RWPE1 (cell line): ENCODE measurements at regions not wholly inside any gene's neighbourhood (a gene's known extent, or its start where the extent isn't known, plus 50 kb on each side); places are given as distances from the start of the nearest gene placed in this dataset.

Experiments
- CTCF ChIA-PET: fragments of 350-600 bp; sonication (Branson Sonifier 250); formaldehyde crosslinking; extraction: SDS; loops from one replicate; lab custom pipeline; 2021; lab: Yijun Ruan, JAX
- POLR2A ChIA-PET: fragments of 400-600 bp; formaldehyde crosslinking; extraction: SDS; loops from one replicate; lab custom pipeline; 2020; ENCODE audit warnings: antibody characterized with exemption; ENCODE audit not compliant: low non-redundant PET; lab: Yijun Ruan, JAX
- DNase-seq: peaks from one replicate; pipeline ENCODE4 v3.0.0; 2012; ENCODE audit warnings: low spot score
- H3K27ac ChIP-seq: fragments of 450-650 bp; 2 replicates; pipeline ENCODE4 v1.5.1; 2017
- CTCF ChIP-seq: fragments of 450-650 bp; conservative IDR thresholded peaks from 2 replicates; pipeline ENCODE4 v1.5.1; 2017; ENCODE audit warnings: low read depth, mild to moderate bottlenecking

- CTCF ChIA-PET = interaction anchor here (0.6 to 0.7 kb wide), 3 partner anchors 9 to 206 kb away, joined by 3 to 4 read pairs (median 3); no protein-coding TSS in a partner anchor
- no peak for TF ChIP-seq CTCF
- POLR2A ChIA-PET = no interaction called here
Observed at GRCh38 chr4:111664308-111664945, 480.8 kb upstream of the FAM241A start.

GRCh38 chr4:111666826-111667360, 478.4 kb upstream of the FAM241A start:
- TF ChIP-seq CTCF = no peak
- ChIA-PET CTCF (interaction anchor here (0.5 kb wide), 1 partner anchor 32 kb away, joined by 3 read pairs; no protein-coding TSS in a partner anchor), POLR2A (interaction anchor here (0.5 kb wide), 1 partner anchor 12 kb away, joined by 4 read pairs; no protein-coding TSS in a partner anchor)
- no peak overlapping the region for H3K27ac ChIP-seq
- no peak for DNase-seq

More at GRCh38 chr4:111664308-111664945, 480.8 kb upstream of the FAM241A start:
- DNase-seq = no peak
- no peak overlapping the region for H3K27ac ChIP-seq

- CTCF ChIA-PET = no interaction called here
- H3K27ac ChIP-seq = no peak overlapping the region
- no peak for TF ChIP-seq CTCF
- no peak for DNase-seq
- POLR2A ChIA-PET = no interaction called here
Observed at GRCh38 chr4:111671756-111672155, 473.5 kb upstream of the FAM241A start.

GRCh38 chr4:111675746-111676145, 469.5 kb upstream of the FAM241A start:
- no peak for DNase-seq
- CTCF ChIA-PET = no interaction called here
- no peak for TF ChIP-seq CTCF
- H3K27ac ChIP-seq = no peak overlapping the region
- POLR2A ChIA-PET = no interaction called here

- ChIA-PET POLR2A (no interaction called here), CTCF (interaction anchor here (0.7 kb wide), 1 partner anchor 103 kb away, joined by 4 read pairs; no protein-coding TSS in a partner anchor)
Observed at GRCh38 chr4:111676533-111676932, 468.7 kb upstream of the FAM241A start.

More at GRCh38 chr4:111676533-111676932, 468.7 kb upstream of the FAM241A start:
- H3K27ac ChIP-seq = no peak overlapping the region
- no peak for DNase-seq
- TF ChIP-seq CTCF = no peak
